ENCODE measurements at regions not wholly inside any gene's neighbourhood (a gene's known extent, or its start where the extent isn't known, plus 50 kb on each side); places are given as distances from the start of the nearest gene placed in this dataset.
A peak's percentile ranks its signal among the peaks of the same experiment; 100 is the strongest.

GRCh38 chr11:11085580-11085979 is 227.7 kb upstream of the ZBED5 start:
- Histone ChIP-seq H3K27me3 (ENCODE audit: insufficient read depth, low read length) (no peaks in the 10 kb centered on the region), H3K9me3 (ENCODE audit: insufficient read depth, low read depth, low read length) (peaks cover 7% of the 10 kb centered on the region), H3K4me3 (ENCODE audit: low read length) (no peak overlapping the region), H3K27ac (ENCODE audit: low read length) (no peak overlapping the region), H3K36me3 (ENCODE audit: insufficient read depth, low read depth, low read length) (no peaks in the 10 kb centered on the region), H3K9ac (ENCODE audit: low read depth, low read length) (no peak overlapping the region), H3K4me1 (ENCODE audit: insufficient read depth, low read length) (peaks cover 30% of the 10 kb centered on the region)

DNA sequence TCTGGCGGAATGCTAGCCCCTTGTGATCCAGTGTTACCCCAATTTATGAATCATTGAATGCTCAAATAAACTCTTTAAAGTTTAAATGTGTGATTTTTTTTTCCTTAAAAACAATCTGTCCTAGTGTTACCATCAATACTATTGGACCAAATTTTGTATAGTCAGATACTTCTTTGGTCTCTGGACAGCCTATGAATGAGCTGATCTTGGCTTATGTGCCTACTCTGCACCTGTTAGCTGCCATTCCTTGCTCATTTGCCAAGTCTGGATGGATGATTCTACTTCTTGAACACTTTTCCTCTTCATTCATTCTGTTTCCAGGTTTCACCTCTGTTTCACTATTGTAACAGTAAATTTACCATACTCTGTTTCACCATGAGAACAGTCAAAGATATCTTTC is 226.5 kb upstream of the ZBED5 start:
- Histone ChIP-seq H3K9ac (ENCODE audit: low read depth, low read length) (no peak overlapping the region), H3K27ac (ENCODE audit: low read length) (no peak overlapping the region), H3K4me3 (ENCODE audit: low read length) (no peak overlapping the region), H3K27me3 (ENCODE audit: insufficient read depth, low read length) (no peaks in the 10 kb centered on the region), H3K9me3 (ENCODE audit: insufficient read depth, low read depth, low read length) (no peaks in the 10 kb centered on the region), H3K4me1 (ENCODE audit: insufficient read depth, low read length) (peaks cover 31% of the 10 kb centered on the region), H3K36me3 (ENCODE audit: insufficient read depth, low read depth, low read length) (no peaks in the 10 kb centered on the region)

DNA sequence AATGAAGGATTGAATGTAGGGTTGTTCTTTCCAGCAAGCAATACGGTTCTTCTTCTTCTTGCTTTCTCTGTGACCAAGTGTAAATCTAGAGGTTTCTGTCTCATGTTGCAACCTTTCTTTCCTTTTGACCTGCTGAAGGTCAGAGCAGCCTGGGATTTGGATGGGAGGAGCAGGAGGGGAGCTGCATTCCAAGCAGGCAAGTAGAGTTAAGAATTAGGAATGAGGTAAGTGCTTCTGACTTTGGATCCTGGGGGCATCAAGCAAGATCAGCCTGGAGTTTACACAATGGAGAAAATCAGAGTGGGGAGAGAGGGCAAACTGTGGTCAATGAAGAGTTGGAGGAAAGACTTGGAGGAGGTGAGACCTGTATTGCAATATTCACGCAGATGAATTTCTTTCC is 225.6 kb upstream of the ZBED5 start:
- Histone ChIP-seq H3K9ac (ENCODE audit: low read depth, low read length) (no peak overlapping the region), H3K4me3 (ENCODE audit: low read length) (no peak overlapping the region), H3K9me3 (ENCODE audit: insufficient read depth, low read depth, low read length) (no peaks in the 10 kb centered on the region), H3K27ac (ENCODE audit: low read length) (no peak overlapping the region), H3K4me1 (ENCODE audit: insufficient read depth, low read length) (peaks cover 31% of the 10 kb centered on the region), H3K36me3 (ENCODE audit: insufficient read depth, low read depth, low read length) (no peaks in the 10 kb centered on the region), H3K27me3 (ENCODE audit: insufficient read depth, low read length) (no peaks in the 10 kb centered on the region)

- H3K27me3 ChIP-seq (ENCODE audit: insufficient read depth, low read length) = no peaks in the 10 kb centered on the region
- H3K4me3 ChIP-seq (ENCODE audit: low read length) = no peak overlapping the region
- H3K27ac ChIP-seq (ENCODE audit: low read length) = no peak overlapping the region
- no peak overlapping the region for H3K9ac ChIP-seq (ENCODE audit: low read depth, low read length)
- no peaks in the 10 kb centered on the region for H3K9me3 ChIP-seq (ENCODE audit: insufficient read depth, low read depth, low read length)
- H3K36me3 ChIP-seq (ENCODE audit: insufficient read depth, low read depth, low read length) = no peaks in the 10 kb centered on the region
- H3K4me1 ChIP-seq (ENCODE audit: insufficient read depth, low read length) = peaks cover 31% of the 10 kb centered on the region
These were observed 224.8 kb upstream of the ZBED5 start for GRCh38 chr11:11082646-11083045.

DNA sequence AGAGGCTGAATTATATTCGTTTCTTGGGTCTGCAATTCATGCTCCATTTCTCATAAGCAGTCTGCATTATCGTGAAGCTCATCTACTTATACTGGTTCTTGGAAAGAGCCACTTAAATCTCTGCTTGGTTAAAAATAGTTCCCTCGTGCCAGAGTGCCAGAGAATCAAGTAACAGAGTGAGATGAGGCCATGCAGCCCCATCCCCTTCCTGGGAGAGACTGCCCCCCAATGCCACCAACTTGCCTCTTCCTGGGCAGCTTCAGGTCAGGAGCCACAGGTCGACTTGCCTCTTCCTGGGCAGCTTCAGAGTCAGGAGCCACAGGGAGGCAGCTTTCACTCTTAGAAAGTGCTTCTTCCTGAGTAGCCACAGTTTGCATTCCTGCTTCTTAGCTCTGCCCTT is 223.9 kb upstream of the ZBED5 start:
- Histone ChIP-seq H3K27me3 (ENCODE audit: insufficient read depth, low read length) (no peaks in the 10 kb centered on the region), H3K27ac (ENCODE audit: low read length) (no peak overlapping the region), H3K9me3 (ENCODE audit: insufficient read depth, low read depth, low read length) (no peaks in the 10 kb centered on the region), H3K36me3 (ENCODE audit: insufficient read depth, low read depth, low read length) (no peaks in the 10 kb centered on the region), H3K4me3 (ENCODE audit: low read length) (no peak overlapping the region), H3K9ac (ENCODE audit: low read depth, low read length) (no peak overlapping the region), H3K4me1 (ENCODE audit: insufficient read depth, low read length) (peaks cover 31% of the 10 kb centered on the region)

GRCh38 chr11:11081288-11081687 is 223.4 kb upstream of the ZBED5 start:
- Histone ChIP-seq H3K4me3 (ENCODE audit: low read length) (peak overlapping the region; percentile 19; the same call in 1 of the 2 replicates), H3K27ac (ENCODE audit: low read length) (no peak overlapping the region), H3K36me3 (ENCODE audit: insufficient read depth, low read depth, low read length) (no peaks in the 10 kb centered on the region), H3K4me1 (ENCODE audit: insufficient read depth, low read length) (peaks cover 31% of the 10 kb centered on the region), H3K9ac (ENCODE audit: low read depth, low read length) (no peak overlapping the region), H3K27me3 (ENCODE audit: insufficient read depth, low read length) (no peaks in the 10 kb centered on the region), H3K9me3 (ENCODE audit: insufficient read depth, low read depth, low read length) (no peaks in the 10 kb centered on the region)

DNA sequence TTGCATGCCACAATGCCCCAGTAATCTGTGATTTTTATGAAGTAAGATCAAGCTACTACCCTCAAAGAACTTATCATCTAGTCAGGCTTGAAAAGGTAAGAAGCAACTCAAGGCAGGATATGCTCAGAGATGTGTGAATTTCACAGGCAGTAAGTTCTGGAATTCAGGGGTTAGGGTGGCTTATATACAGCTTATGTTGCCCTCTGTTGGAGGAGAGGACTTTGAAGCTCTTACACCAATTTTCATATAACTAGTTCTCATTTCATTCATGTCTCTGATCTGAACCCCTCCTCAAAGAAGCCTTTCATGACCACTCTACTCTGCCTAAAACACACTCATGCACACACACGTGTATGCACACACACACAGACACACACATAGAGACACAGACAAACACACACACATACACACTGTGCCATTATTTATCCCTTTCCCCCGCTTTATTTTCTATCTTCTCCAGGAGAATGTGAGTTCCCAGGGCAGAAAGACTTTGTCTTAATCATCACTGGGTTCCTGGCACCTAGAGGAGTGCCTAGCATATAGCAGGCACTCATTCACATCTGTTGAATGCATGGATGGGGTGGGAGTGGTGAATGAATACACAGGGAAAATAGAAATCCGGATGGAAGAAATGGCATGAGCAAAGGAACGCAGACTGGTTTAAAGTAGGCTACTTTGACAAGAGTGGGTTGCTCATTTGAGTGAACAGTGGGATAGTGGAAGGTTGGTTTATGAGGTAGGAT is 220.7 kb upstream of the ZBED5 start:
- Histone ChIP-seq H3K27me3 (ENCODE audit: insufficient read depth, low read length) (no peaks in the 10 kb centered on the region), H3K9me3 (ENCODE audit: insufficient read depth, low read depth, low read length) (no peaks in the 10 kb centered on the region), H3K4me1 (ENCODE audit: insufficient read depth, low read length) (peaks cover 21% of the 10 kb centered on the region), H3K27ac (ENCODE audit: low read length) (no peak overlapping the region), H3K4me3 (ENCODE audit: low read length) (no peak overlapping the region), H3K9ac (ENCODE audit: low read depth, low read length) (no peak overlapping the region), H3K36me3 (ENCODE audit: insufficient read depth, low read depth, low read length) (no peaks in the 10 kb centered on the region)

DNA sequence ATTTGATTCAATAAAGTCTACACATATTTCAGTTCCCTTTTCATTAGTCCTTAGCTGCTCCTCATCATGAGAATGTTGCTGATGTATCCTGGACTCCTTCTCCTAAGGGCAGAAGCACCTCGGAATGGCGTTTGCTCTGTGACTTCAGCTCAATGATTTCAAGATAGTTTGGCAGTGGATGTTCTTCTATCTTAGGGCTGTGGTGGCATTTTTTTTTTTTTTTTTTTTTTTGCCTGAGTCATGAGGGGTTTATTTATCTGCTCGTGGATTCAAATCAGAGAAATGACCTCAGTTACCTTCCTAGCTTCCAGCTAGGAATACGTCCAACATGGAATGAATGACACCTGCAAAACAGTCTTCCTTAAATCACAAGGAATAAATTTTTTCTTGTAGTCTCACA is 220.0 kb upstream of the ZBED5 start:
- Histone ChIP-seq H3K9ac (ENCODE audit: low read depth, low read length) (no peak overlapping the region), H3K27ac (ENCODE audit: low read length) (no peak overlapping the region), H3K27me3 (ENCODE audit: insufficient read depth, low read length) (no peaks in the 10 kb centered on the region), H3K36me3 (ENCODE audit: insufficient read depth, low read depth, low read length) (no peaks in the 10 kb centered on the region), H3K4me1 (ENCODE audit: insufficient read depth, low read length) (peaks cover 18% of the 10 kb centered on the region), H3K9me3 (ENCODE audit: insufficient read depth, low read depth, low read length) (no peaks in the 10 kb centered on the region), H3K4me3 (ENCODE audit: low read length) (no peak overlapping the region)

DNA sequence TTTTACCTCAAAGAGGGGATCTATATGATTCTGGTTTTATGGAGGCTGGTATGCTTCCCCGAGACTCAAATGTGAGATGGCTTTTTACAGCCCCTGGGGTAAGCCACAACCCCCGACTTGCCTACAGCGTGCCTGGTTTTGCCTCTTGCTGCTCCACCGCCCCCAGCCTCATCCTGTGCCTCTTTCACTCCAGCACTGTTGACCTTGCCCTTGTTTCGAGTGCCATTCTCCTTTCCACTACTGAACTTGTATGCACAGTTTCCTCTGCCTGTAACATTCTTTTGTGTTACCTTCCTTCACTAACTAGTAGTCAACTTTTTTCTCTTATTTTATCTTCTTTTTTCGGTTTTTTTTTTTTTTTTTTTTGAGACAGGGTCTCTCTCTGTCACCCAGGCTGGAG is 219.0 kb upstream of the ZBED5 start:
- Histone ChIP-seq H3K27ac (ENCODE audit: low read length) (no peak overlapping the region), H3K36me3 (ENCODE audit: insufficient read depth, low read depth, low read length) (no peaks in the 10 kb centered on the region), H3K9ac (ENCODE audit: low read depth, low read length) (no peak overlapping the region), H3K9me3 (ENCODE audit: insufficient read depth, low read depth, low read length) (no peaks in the 10 kb centered on the region), H3K27me3 (ENCODE audit: insufficient read depth, low read length) (no peaks in the 10 kb centered on the region), H3K4me3 (ENCODE audit: low read length) (no peak overlapping the region), H3K4me1 (ENCODE audit: insufficient read depth, low read length) (peaks cover 15% of the 10 kb centered on the region)

DNA sequence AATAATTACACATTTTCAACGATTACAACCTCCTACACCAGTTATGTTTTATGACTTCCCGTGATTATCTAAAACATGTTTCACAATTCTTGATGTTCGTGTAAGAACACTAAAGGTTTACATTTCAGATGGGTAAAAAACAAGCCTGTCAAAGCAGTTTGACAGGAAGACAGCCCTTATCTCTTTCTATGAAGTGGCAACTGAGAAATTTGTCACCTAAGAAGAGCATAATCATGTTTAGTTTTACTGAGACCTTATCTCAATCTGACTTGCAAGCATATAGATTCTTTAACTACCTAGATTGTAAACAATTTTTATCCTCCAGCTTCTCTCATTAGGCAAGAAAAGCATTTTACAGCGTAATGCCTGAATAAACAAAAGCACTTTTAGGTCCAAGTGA is 218.4 kb upstream of the ZBED5 start:
- H3K4me3 ChIP-seq (ENCODE audit: low read length) = no peak overlapping the region
- H3K27ac ChIP-seq (ENCODE audit: low read length) = no peak overlapping the region
- no peak overlapping the region for H3K9ac ChIP-seq (ENCODE audit: low read depth, low read length)
- H3K4me1 ChIP-seq (ENCODE audit: insufficient read depth, low read length) = peaks cover 12% of the 10 kb centered on the region
- H3K9me3 ChIP-seq (ENCODE audit: insufficient read depth, low read depth, low read length) = no peaks in the 10 kb centered on the region
- no peaks in the 10 kb centered on the region for H3K36me3 ChIP-seq (ENCODE audit: insufficient read depth, low read depth, low read length)
- no peaks in the 10 kb centered on the region for H3K27me3 ChIP-seq (ENCODE audit: insufficient read depth, low read length)

GRCh38 chr11:11075515-11076171 is 217.8 kb upstream of the ZBED5 start:
- Histone ChIP-seq H3K9me3 (ENCODE audit: insufficient read depth, low read depth, low read length) (no peaks in the 10 kb centered on the region), H3K27ac (ENCODE audit: low read length) (no peak overlapping the region), H3K4me1 (ENCODE audit: insufficient read depth, low read length) (peaks cover 6% of the 10 kb centered on the region; the same call in 1 of the 2 replicates), H3K4me3 (ENCODE audit: low read length) (no peak overlapping the region), H3K9ac (ENCODE audit: low read depth, low read length) (no peak overlapping the region), H3K36me3 (ENCODE audit: insufficient read depth, low read depth, low read length) (no peaks in the 10 kb centered on the region), H3K27me3 (ENCODE audit: insufficient read depth, low read length) (no peaks in the 10 kb centered on the region)

DNA sequence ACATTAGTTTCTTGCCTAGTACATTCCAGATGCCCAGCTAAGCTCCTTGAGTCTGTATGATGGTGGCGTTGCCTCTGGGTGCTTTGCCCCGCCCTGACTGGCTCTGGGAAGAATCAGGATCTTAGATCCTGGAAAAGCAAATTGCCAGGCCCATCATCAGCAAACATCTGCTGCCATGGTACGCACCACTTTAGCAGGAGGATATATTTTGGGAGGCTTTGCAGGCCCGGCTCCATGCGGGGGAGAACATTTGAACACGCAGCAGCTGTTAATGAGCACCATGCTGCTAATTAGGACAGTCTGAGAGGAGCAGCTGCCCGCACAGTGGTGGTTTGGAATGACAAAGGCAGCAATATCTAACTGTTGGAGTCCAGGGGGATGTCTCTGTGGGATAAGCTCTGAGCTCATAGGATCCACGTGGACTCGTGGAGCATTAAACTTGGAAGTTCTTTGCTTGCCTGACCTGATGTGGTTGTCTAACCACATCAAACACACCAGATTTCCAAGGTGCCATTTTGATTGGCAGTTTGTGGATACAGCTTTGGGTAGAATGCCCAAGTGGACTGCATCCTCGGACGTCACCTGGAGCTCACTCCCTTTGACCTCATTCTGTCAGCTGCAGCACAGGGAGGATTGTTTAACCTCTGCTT is 217.0 kb upstream of the ZBED5 start:
- H3K27me3 ChIP-seq (ENCODE audit: insufficient read depth, low read length) = no peaks in the 10 kb centered on the region
- H3K36me3 ChIP-seq (ENCODE audit: insufficient read depth, low read depth, low read length) = no peaks in the 10 kb centered on the region
- no peaks in the 10 kb centered on the region for H3K9me3 ChIP-seq (ENCODE audit: insufficient read depth, low read depth, low read length)
- H3K9ac ChIP-seq (ENCODE audit: low read depth, low read length) = no peak overlapping the region
- H3K4me1 ChIP-seq (ENCODE audit: insufficient read depth, low read length) = peaks cover 5% of the 10 kb centered on the region; the same call in 1 of the 2 replicates
- H3K4me3 ChIP-seq (ENCODE audit: low read length) = no peak overlapping the region
- no peak overlapping the region for H3K27ac ChIP-seq (ENCODE audit: low read length)

Data from iPS-20b (cell line).